SU-DHL-6 (cell line): ENCODE measurements at regions not wholly inside any gene's neighbourhood (a gene's known extent, or its start where the extent isn't known, plus 50 kb on each side); places are given as distances from the start of the nearest gene placed in this dataset.

Experiments used
- H2AFZ ChIP-seq: fragments of 200-600 bp; sonication (generic); 2 replicates; pipeline ENCODE4 v1.6.1; 2014; ENCODE audit warnings: low read depth, mild to moderate bottlenecking, moderate library complexity, mixed read lengths, antibody characterized with exemption, low read length; ENCODE audit not compliant: severe bottlenecking
- H3F3A ChIP-seq: fragments of 200-600 bp; shearing (Covaris generic); 2 replicates; pipeline ENCODE4 v1.6.0; 2016; ENCODE audit warnings: antibody characterized with exemption, mild to moderate bottlenecking; ENCODE audit not compliant: insufficient read depth
- H3K27ac ChIP-seq: fragments of 200-600 bp; sonication (generic); 2 replicates; pipeline ENCODE4 v1.5.1; 2016; ENCODE audit warnings: low read depth, mild to moderate bottlenecking, low read length, moderate library complexity, mixed read lengths
- H3K27me3 ChIP-seq: fragments of 200-600 bp; sonication (generic), shearing (Covaris generic); 2 replicates; pipeline ENCODE4 v1.6.0; 2014; ENCODE audit warnings: mild to moderate bottlenecking, low read length
- H3K36me3 ChIP-seq: fragments of 200-600 bp; sonication (generic); 2 replicates; pipeline ENCODE4 v1.6.1; 2014; ENCODE audit warnings: mild to moderate bottlenecking, low read length, mixed read lengths
- H3K4me2 ChIP-seq: fragments of 300-600, 200-600 bp; shearing (Covaris generic), sonication (generic); 2 replicates; pipeline ENCODE4 v1.6.0; 2014; ENCODE audit warnings: low read length, low read depth, mild to moderate bottlenecking; ENCODE audit not compliant: poor library complexity, severe bottlenecking
- H3K4me3 ChIP-seq: fragments of 200-600 bp; sonication (generic); 2 replicates; pipeline ENCODE4 v1.5.1; 2014; ENCODE audit warnings: antibody characterized with exemption, low read length, mild to moderate bottlenecking, mixed read lengths; ENCODE audit not compliant: insufficient read depth, poor library complexity, severe bottlenecking
- H3K79me2 ChIP-seq: fragments of 200-600 bp; sonication (generic); 2 replicates; pipeline ENCODE4 v1.6.1; 2014; ENCODE audit warnings: mild to moderate bottlenecking, low read length, moderate library complexity; ENCODE audit not compliant: insufficient read depth
- H3K9ac ChIP-seq: fragments of 200-600 bp; sonication (generic); 2 replicates; pipeline ENCODE4 v1.7.0; 2014; ENCODE audit warnings: mild to moderate bottlenecking, low read length
- H3K9me2 ChIP-seq: fragments of 200-600 bp; sonication (generic); replicated peaks from 2 replicates; pipeline ENCODE4 v1.6.1; 2014; ENCODE audit warnings: low read length; ENCODE audit not compliant: insufficient read depth
- H3K9me3 ChIP-seq: fragments of 200-600 bp; sonication (generic); 2 replicates; pipeline ENCODE4 v1.6.1; 2014; ENCODE audit warnings: low read length, mixed read lengths; ENCODE audit not compliant: insufficient read depth
- H4K20me1 ChIP-seq: fragments of 200-600 bp; sonication (generic); 2 replicates; pipeline ENCODE4 v1.6.1; 2014; ENCODE audit warnings: low read depth, mild to moderate bottlenecking, antibody characterized with exemption, low read length, moderate library complexity, mixed read lengths
- CTCF ChIP-seq: fragments of 200-600 bp; sonication (generic); IDR thresholded peaks from one replicate; pipeline ENCODE4 v1.5.1; 2017; ENCODE audit warnings: antibody characterized with exemption, mild to moderate bottlenecking, low read length, moderate library complexity; ENCODE audit not compliant: insufficient read depth, poor library complexity, severe bottlenecking
- EZH2phosphoT487 ChIP-seq: fragments of 200-600 bp; sonication (generic), shearing (Covaris generic); conservative IDR thresholded peaks from 2 replicates; pipeline ENCODE4 v1.6.1; 2018; ENCODE audit warnings: mild to moderate bottlenecking, antibody characterized with exemption, low read length, moderate library complexity, mixed read lengths

GRCh38 chr10:57825015-57825414 lies 442.7 kb downstream of the IPMK start:
- no peak overlapping the region for H2AFZ ChIP-seq
- no peaks in the 10 kb centered on the region for H3K79me2 ChIP-seq
- H3K4me2 ChIP-seq, result no peak overlapping the region
- H3K36me3 ChIP-seq, result no peaks in the 10 kb centered on the region
- no peak overlapping the region for H3K4me3 ChIP-seq
- H3K27ac ChIP-seq, result no peak overlapping the region
- H4K20me1 ChIP-seq, result no peaks in the 10 kb centered on the region
- H3K9ac ChIP-seq, result no peak overlapping the region
- H3K27me3 ChIP-seq, result no peaks in the 10 kb centered on the region
- H3K9me2 ChIP-seq, result no peaks in the 10 kb centered on the region
- no peak for TF ChIP-seq EZH2phosphoT487
- no peak for TF ChIP-seq CTCF
- H3F3A ChIP-seq, result no peaks in the 10 kb centered on the region
- H3K9me3 ChIP-seq, result no peaks in the 10 kb centered on the region

- H3K27me3 ChIP-seq, result no peaks in the 10 kb centered on the region
- H3K36me3 ChIP-seq, result no peaks in the 10 kb centered on the region
- no peak overlapping the region for H3K4me2 ChIP-seq
- H3F3A ChIP-seq, result no peaks in the 10 kb centered on the region
- no peak overlapping the region for H3K27ac ChIP-seq
- no peaks in the 10 kb centered on the region for H3K9me3 ChIP-seq
- no peaks in the 10 kb centered on the region for H4K20me1 ChIP-seq
- no peak overlapping the region for H3K9ac ChIP-seq
- no peaks in the 10 kb centered on the region for H3K79me2 ChIP-seq
- TF ChIP-seq EZH2phosphoT487 (no peak), CTCF (no peak)
- no peak overlapping the region for H3K4me3 ChIP-seq
- no peaks in the 10 kb centered on the region for H3K9me2 ChIP-seq
- H2AFZ ChIP-seq, result no peak overlapping the region
These were observed 444.3 kb downstream of the IPMK start for GRCh38 chr10:57823398-57823797.

- Histone ChIP-seq H3F3A (no peaks in the 10 kb centered on the region), H3K9me2 (no peaks in the 10 kb centered on the region), H3K9me3 (no peaks in the 10 kb centered on the region), H3K79me2 (no peaks in the 10 kb centered on the region), H2AFZ (no peak overlapping the region), H3K4me3 (no peak overlapping the region), H3K36me3 (no peaks in the 10 kb centered on the region), H4K20me1 (no peaks in the 10 kb centered on the region), H3K4me2 (no peak overlapping the region), H3K9ac (no peak overlapping the region), H3K27ac (no peak overlapping the region), H3K27me3 (no peaks in the 10 kb centered on the region)
- TF ChIP-seq EZH2phosphoT487 (no peak), CTCF (no peak)
These were observed 444.7 kb downstream of the IPMK start for GRCh38 chr10:57822965-57823364.

DNA sequence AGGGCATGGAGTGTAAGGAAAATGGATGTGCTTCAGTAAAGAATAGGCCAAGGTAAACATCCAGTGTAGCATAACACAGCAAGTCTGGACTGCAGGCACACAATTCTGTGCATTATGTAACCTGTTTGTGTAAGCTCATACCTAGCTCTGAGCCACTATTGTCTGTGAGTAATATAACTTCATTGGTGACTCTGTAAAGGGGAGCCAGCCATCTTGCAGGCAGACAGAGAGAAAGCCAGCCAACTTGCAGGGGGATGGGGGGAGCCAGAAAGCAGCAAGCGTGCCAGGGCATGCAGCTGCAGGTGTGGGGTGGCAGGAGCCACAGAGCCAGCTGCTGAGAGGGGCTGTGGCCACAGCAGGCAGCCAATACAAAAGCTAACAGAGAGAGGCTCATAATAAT lies 449.2 kb downstream of the IPMK start:
- Histone ChIP-seq H3K9me2 (no peaks in the 10 kb centered on the region), H3K27ac (no peak overlapping the region), H3K79me2 (no peaks in the 10 kb centered on the region), H2AFZ (no peak overlapping the region), H3F3A (no peaks in the 10 kb centered on the region), H3K4me3 (no peak overlapping the region), H3K36me3 (no peaks in the 10 kb centered on the region), H3K27me3 (no peaks in the 10 kb centered on the region), H3K4me2 (no peak overlapping the region), H3K9ac (no peak overlapping the region), H4K20me1 (no peaks in the 10 kb centered on the region), H3K9me3 (no peaks in the 10 kb centered on the region)
- TF ChIP-seq EZH2phosphoT487 (no peak), CTCF (no peak)
